KG1 (cell line): ENCODE measurements at regions not wholly inside any gene's neighbourhood (a gene's known extent, or its start where the extent isn't known, plus 50 kb on each side); places are given as distances from the start of the nearest gene placed in this dataset.

Source experiments
- DNase-seq: peaks from one replicate; lab custom pipeline; 2025; lab: John Stamatoyannopoulos, UW

GRCh38 chr1:30405631-30406212, 317.7 kb downstream of the MATN1 start:
- DNase-seq = no peak

- DNase-seq = no peak
Measured at GRCh38 chr1:30405081-30405480, 318.3 kb downstream of the MATN1 start.

- DNase-seq = no peak
Measured at GRCh38 chr1:30404341-30404740, 319.0 kb downstream of the MATN1 start.

GRCh38 chr1:30403726-30404125, 319.7 kb downstream of the MATN1 start:
- DNase-seq = no peak

- DNase-seq = no peak
Measured at GRCh38 chr1:30403061-30403645, 320.2 kb downstream of the MATN1 start.

- no peak for DNase-seq
Measured at GRCh38 chr1:30402031-30402430, 321.4 kb downstream of the MATN1 start.

GRCh38 chr1:30400507-30400906, 322.9 kb downstream of the MATN1 start:
- no peak for DNase-seq

- DNase-seq = no peak
Measured at GRCh38 chr1:30399026-30399425, 324.4 kb downstream of the MATN1 start.

GRCh38 chr1:30397576-30397975, 325.8 kb downstream of the MATN1 start:
- DNase-seq = no peak

GRCh38 chr1:30395631-30396030, 327.8 kb downstream of the MATN1 start:
- no peak for DNase-seq

GRCh38 chr1:30388386-30388785, 335.0 kb downstream of the MATN1 start:
- DNase-seq = no peak

GRCh38 chr1:30386156-30386926, 337.0 kb downstream of the MATN1 start:
- no peak for DNase-seq

- DNase-seq = no peak
Measured at GRCh38 chr1:30385246-30385995, 338.0 kb downstream of the MATN1 start.

GRCh38 chr1:30384286-30385245, 338.8 kb downstream of the MATN1 start:
- DNase-seq = no peak

GRCh38 chr1:30383221-30383711, 340.1 kb downstream of the MATN1 start:
- DNase-seq = no peak

GRCh38 chr1:30382496-30382895, 340.9 kb downstream of the MATN1 start:
- DNase-seq = no peak

- no peak for DNase-seq
Measured at GRCh38 chr1:30381671-30382365, 341.6 kb downstream of the MATN1 start.

- DNase-seq = no peak
Measured at GRCh38 chr1:30381266-30381665, 342.1 kb downstream of the MATN1 start.

GRCh38 chr1:30380625-30380984, 342.8 kb downstream of the MATN1 start:
- no peak for DNase-seq

GRCh38 chr1:30379684-30380624, 343.4 kb downstream of the MATN1 start:
- DNase-seq = peak; percentile 55
